HG02610 (cell line): ENCODE measurements at regions not wholly inside any gene's neighbourhood (a gene's known extent, or its start where the extent isn't known, plus 50 kb on each side); places are given as distances from the start of the nearest gene placed in this dataset.

Experiments used
- ATAC-seq: cut with Tn5 transposase; IDR thresholded peaks from one replicate; pipeline ENCODE4 v1.9.1; 2021; ENCODE audit warnings: mild to moderate bottlenecking, moderate library complexity; ENCODE audit not compliant: unreplicated experiment

- peak; percentile 83 for ATAC-seq
These were observed 254.5 kb upstream of the VEGFC start for GRCh38 chr4:177047070-177047850.

GRCh38 chr4:177047851-177048174 is 255.1 kb upstream of the VEGFC start:
- no peak for ATAC-seq

GRCh38 chr4:177051473-177052060 is 258.1 kb upstream of the NEIL3 start:
- ATAC-seq = peak; percentile 84

- ATAC-seq = no peak
These were observed 257.3 kb upstream of the NEIL3 start for GRCh38 chr4:177052211-177052934.

GRCh38 chr4:177057186-177057585 is 252.5 kb upstream of the NEIL3 start:
- no peak for ATAC-seq

GRCh38 chr4:177064116-177064515 is 245.6 kb upstream of the NEIL3 start:
- ATAC-seq = no peak

- no peak for ATAC-seq
These were observed 244.8 kb upstream of the NEIL3 start for GRCh38 chr4:177064729-177065394.

GRCh38 chr4:177066746-177067145 is 242.9 kb upstream of the NEIL3 start:
- ATAC-seq = no peak

- ATAC-seq = no peak
These were observed 239.1 kb upstream of the NEIL3 start for GRCh38 chr4:177070533-177071058.

- no peak for ATAC-seq
These were observed 232.3 kb upstream of the NEIL3 start for GRCh38 chr4:177077095-177077971.

- no peak for ATAC-seq
These were observed 230.3 kb upstream of the NEIL3 start for GRCh38 chr4:177079327-177079726.

GRCh38 chr4:177080388-177080787 is 229.3 kb upstream of the NEIL3 start:
- no peak for ATAC-seq

- ATAC-seq = no peak
These were observed 222.6 kb upstream of the NEIL3 start for GRCh38 chr4:177087060-177087459.

GRCh38 chr4:177087499-177087898 is 222.2 kb upstream of the NEIL3 start:
- no peak for ATAC-seq

GRCh38 chr4:177091515-177091914 is 218.2 kb upstream of the NEIL3 start:
- no peak for ATAC-seq

- no peak for ATAC-seq
These were observed 216.9 kb upstream of the NEIL3 start for GRCh38 chr4:177092807-177093206.

GRCh38 chr4:177093964-177094363 is 215.7 kb upstream of the NEIL3 start:
- ATAC-seq = no peak

- ATAC-seq = no peak
These were observed 212.4 kb upstream of the NEIL3 start for GRCh38 chr4:177097291-177097690.

- ATAC-seq = no peak
These were observed 210.5 kb upstream of the NEIL3 start for GRCh38 chr4:177099211-177099610.

- ATAC-seq = no peak
These were observed 209.4 kb upstream of the NEIL3 start for GRCh38 chr4:177100307-177100706.
